Tibial artery (tissue), 4 donors: ENCODE measurements at regions not wholly inside any gene's neighbourhood (a gene's known extent, or its start where the extent isn't known, plus 50 kb on each side); places are given as distances from the start of the nearest gene placed in this dataset.

Experiments
- DNase-seq, 2 donors: peaks; one replicate each; pipeline ENCODE4 v3.0.0-alpha.2; 2019
- H3K27ac ChIP-seq, 2 donors: fragments of 200-600 bp; sonication (generic) in 1 of 2; 1 replicate in 1 of 2; 2 replicates in 1 of 2; pipeline ENCODE4 v1.5.1; 2018 to 2019; ENCODE audit warnings: mild to moderate bottlenecking in 1 of 2
- H3K27me3 ChIP-seq, 2 donors: fragments of 200-600 bp; sonication (generic) in 1 of 2; one replicate each; pipeline versions ENCODE4 v1.5.1 to v1.6.0; 2016 to 2019
- H3K36me3 ChIP-seq, 3 donors: fragments of 200-600 bp; sonication (generic) in 2 of 3; one replicate each; pipeline ENCODE4 v1.5.1; 2016 to 2019; ENCODE audit warnings: mild to moderate bottlenecking in 2 of 3
- H3K4me1 ChIP-seq, 4 donors: fragments of 200-600 bp; sonication (generic) in 2 of 4; 1 replicate in 3 of 4; 2 replicates in 1 of 4; pipeline ENCODE4 v1.5.1; 2016 to 2019
- H3K4me3 ChIP-seq, 2 donors: fragments of 200-600 bp; sonication (generic) in 1 of 2; 1 replicate in 1 of 2; 2 replicates in 1 of 2; pipeline ENCODE4 v1.5.1; 2018 to 2019; ENCODE audit warnings: mild to moderate bottlenecking in 2 of 2
- H3K9me3 ChIP-seq, 3 donors: fragments of 200-600 bp; sonication (generic) in 1 of 3; one replicate each; pipeline ENCODE4 v1.5.1; 2016 to 2019
- CTCF ChIP-seq, 2 experiments: fragments of 200-600 bp in 1 of 2; fragments of 450-650 bp in 1 of 2; IDR thresholded peaks; one replicate each; pipeline ENCODE4 v1.5.1; 2017 to 2019; ENCODE audit warnings: antibody characterized with exemption in 2 of 2, mild to moderate bottlenecking in 1 of 2, moderate library complexity in 1 of 2
- intact Hi-C: fragments of 100-400 bp; cut with DNase I; formaldehyde crosslinking; loops from one replicate; pipeline ENCODE4 v1.15.0; 2023; ENCODE audit warnings: low total_unique reads

DNA sequence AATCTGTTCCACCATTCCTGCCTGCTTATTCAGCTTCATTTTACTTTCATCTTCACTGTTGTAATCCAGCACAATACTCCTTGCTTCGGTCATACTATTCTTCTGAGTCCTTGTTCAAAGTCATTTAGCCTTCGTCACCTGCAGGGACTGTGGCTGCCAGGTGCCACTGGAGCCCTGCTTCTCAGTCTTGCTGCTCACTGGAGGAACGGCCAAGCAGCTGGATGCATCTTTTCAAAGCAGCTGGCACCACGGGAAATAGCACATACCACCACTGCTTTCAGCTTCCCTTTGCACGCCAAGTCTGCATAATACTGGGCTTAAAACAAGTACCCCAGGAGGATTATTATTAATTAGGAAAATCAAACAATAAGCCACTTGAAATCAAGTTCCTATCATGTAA lies 287.6 kb downstream of the BCHE start:
- H3K27me3 ChIP-seq: no peaks in the 10 kb centered on the region
- intact Hi-C loops: no loop called here
- no peak overlapping the region for H3K4me3 ChIP-seq
- no peak for DNase-seq
- no peak for TF ChIP-seq CTCF (IDR thresholded peaks at IDR 0.05)
- H3K9me3 ChIP-seq: no peaks in the 10 kb centered on the region
- H3K27ac ChIP-seq: no peak overlapping the region
- no peaks in the 10 kb centered on the region for H3K36me3 ChIP-seq
- H3K4me1 ChIP-seq: no peaks in the 10 kb centered on the region

GRCh38 chr3:165549037-165549436 lies 288.2 kb downstream of the BCHE start:
- Histone ChIP-seq H3K27me3 (no peaks in the 10 kb centered on the region), H3K27ac (no peak overlapping the region), H3K4me3 (no peak overlapping the region), H3K9me3 (no peaks in the 10 kb centered on the region), H3K4me1 (no peaks in the 10 kb centered on the region), H3K36me3 (no peaks in the 10 kb centered on the region)
- no peak for DNase-seq
- no peak for TF ChIP-seq CTCF (IDR thresholded peaks at IDR 0.05)
- intact Hi-C loops: no loop called here

- H3K4me1 ChIP-seq: no peaks in the 10 kb centered on the region
- no peak for TF ChIP-seq CTCF (IDR thresholded peaks at IDR 0.05)
- H3K36me3 ChIP-seq: no peaks in the 10 kb centered on the region
- H3K27ac ChIP-seq: no peak overlapping the region
- H3K4me3 ChIP-seq: no peak overlapping the region
- no peaks in the 10 kb centered on the region for H3K9me3 ChIP-seq
- DNase-seq: no peak
- intact Hi-C loops: no loop called here
- no peaks in the 10 kb centered on the region for H3K27me3 ChIP-seq
Observed at GRCh38 chr3:165545059-165545458, 292.2 kb downstream of the BCHE start.

DNA sequence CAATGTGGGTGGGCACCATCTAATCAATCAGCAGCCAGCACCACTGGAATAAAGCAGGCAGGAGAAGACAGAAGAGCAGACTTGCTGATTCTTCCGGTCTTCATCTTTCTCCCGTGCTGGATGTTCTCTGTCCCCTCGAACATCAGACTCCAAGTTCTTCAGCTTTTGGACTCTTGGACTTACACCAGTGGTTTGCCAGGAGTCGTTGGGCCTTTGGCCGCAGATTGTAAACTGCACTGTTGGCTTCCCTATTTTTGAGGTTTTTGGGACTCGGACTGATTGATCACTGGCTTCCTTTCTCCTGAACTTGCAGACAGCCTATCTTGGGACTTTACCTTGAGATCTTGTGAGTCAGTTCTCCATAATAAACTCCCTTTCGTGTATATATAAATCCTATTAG lies 292.8 kb downstream of the BCHE start:
- H3K36me3 ChIP-seq: no peaks in the 10 kb centered on the region
- H3K4me1 ChIP-seq: no peaks in the 10 kb centered on the region
- DNase-seq: no peak
- no peak for TF ChIP-seq CTCF (IDR thresholded peaks at IDR 0.05)
- intact Hi-C loops: no loop called here
- H3K9me3 ChIP-seq: no peaks in the 10 kb centered on the region
- no peak overlapping the region for H3K4me3 ChIP-seq
- H3K27me3 ChIP-seq: no peaks in the 10 kb centered on the region
- no peak overlapping the region for H3K27ac ChIP-seq

DNA sequence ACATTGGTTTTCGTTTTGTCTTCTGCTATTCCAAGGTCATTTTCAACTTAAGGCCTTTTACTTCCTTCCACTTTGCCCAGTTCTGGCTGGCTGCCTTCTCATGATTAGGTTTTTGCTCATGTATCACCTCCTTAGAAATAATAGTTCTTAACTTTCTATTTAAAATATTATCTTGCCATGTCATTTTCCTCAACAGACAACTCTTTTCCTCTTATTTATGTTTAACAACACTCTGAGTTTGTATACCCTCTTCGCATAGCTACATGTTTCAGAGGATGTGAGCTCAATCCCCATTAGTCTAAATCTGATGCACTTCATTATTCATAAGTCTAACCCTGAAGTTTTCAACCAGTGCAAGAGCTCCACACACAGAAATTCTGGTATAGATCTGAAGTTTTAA lies 299.1 kb downstream of the BCHE start:
- DNase-seq: no peak
- Histone ChIP-seq H3K27me3 (no peaks in the 10 kb centered on the region), H3K27ac (no peak overlapping the region), H3K9me3 (no peaks in the 10 kb centered on the region), H3K4me1 (no peaks in the 10 kb centered on the region), H3K4me3 (no peak overlapping the region), H3K36me3 (no peaks in the 10 kb centered on the region)
- intact Hi-C loops: no loop called here
- TF ChIP-seq CTCF (IDR thresholded peaks at IDR 0.05): no peak

GRCh38 chr3:165532851-165533250 lies 304.4 kb downstream of the BCHE start:
- DNase-seq: no peak
- intact Hi-C loops: no loop called here
- Histone ChIP-seq H3K27me3 (no peaks in the 10 kb centered on the region), H3K36me3 (no peaks in the 10 kb centered on the region), H3K27ac (no peak overlapping the region), H3K4me3 (no peak overlapping the region), H3K9me3 (no peaks in the 10 kb centered on the region), H3K4me1 (no peaks in the 10 kb centered on the region)
- TF ChIP-seq CTCF (IDR thresholded peaks at IDR 0.05): no peak
